ENCODE measurements at regions not wholly inside any gene's neighbourhood (a gene's known extent, or its start where the extent isn't known, plus 50 kb on each side); places are given as distances from the start of the nearest gene placed in this dataset.

DNA sequence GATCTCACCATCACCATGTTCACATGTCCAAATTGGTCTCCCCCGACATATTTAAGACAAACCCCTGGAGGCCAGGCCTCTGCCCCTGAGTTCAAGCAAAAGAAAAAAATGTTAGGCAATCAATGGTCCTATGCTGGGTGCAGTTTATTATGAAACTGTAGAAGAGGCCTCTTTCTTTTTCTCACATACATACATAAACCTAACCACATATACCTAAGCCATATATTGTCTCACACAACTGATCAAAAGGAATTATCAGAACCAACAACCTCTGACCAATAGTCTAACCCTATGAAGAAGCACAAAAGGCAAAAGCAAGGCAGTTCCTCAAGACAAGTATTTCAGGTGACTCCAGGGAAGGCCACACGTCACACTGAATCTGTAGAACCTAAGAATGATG lies 49.9 kb downstream of the ILRUN start:
- intact Hi-C loops (cut with micrococcal nuclease; ENCODE audit: unreplicated experiment), result no loop called here
- no peak overlapping the region for H3K27ac ChIP-seq (ENCODE audit: low read depth, low read length, poor library complexity, severe bottlenecking)
- CTCF ChIA-PET, result no interaction called here

DNA sequence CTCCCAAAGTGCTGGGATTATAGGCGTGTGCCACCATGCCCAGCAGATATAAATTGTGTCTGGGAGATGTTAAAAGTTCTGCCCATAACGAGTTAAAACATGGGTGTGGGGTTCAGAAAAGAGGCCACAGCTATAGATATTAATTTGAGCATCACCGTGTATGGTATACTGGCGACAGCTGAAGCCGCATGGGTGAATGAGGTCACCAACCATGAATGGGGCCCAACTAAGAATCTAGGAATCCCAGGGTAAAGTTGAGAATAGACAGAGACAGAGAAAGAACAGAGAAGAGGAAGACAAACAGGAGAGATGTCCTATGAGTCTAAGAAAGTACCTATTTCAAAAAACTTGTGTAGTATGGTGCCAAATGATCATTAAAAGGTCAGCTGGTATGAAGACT lies 50.9 kb downstream of the ILRUN start:
- Histone ChIP-seq H3K27me3 (replicated peaks; ENCODE audit: insufficient read depth, low read depth, low read length, poor library complexity) (no peaks in the 10 kb centered on the region), H3K4me3 (ENCODE audit: low read depth, low read length, poor library complexity, severe bottlenecking) (no peak overlapping the region), H3K4me1 (ENCODE audit: insufficient read depth, low read length, poor library complexity, severe bottlenecking) (no peaks in the 10 kb centered on the region), H3K27ac (ENCODE audit: low read depth, low read length, poor library complexity, severe bottlenecking) (no peak overlapping the region), H3K9me3 (ENCODE audit: low read depth, low read length, poor library complexity, severe bottlenecking) (no peaks in the 10 kb centered on the region), H3K36me3 (ENCODE audit: insufficient read depth, low read length, poor library complexity, severe bottlenecking) (no peaks in the 10 kb centered on the region)
- intact Hi-C loops (cut with micrococcal nuclease; ENCODE audit: unreplicated experiment), result no loop called here
- TF ChIP-seq, protein P1, sequence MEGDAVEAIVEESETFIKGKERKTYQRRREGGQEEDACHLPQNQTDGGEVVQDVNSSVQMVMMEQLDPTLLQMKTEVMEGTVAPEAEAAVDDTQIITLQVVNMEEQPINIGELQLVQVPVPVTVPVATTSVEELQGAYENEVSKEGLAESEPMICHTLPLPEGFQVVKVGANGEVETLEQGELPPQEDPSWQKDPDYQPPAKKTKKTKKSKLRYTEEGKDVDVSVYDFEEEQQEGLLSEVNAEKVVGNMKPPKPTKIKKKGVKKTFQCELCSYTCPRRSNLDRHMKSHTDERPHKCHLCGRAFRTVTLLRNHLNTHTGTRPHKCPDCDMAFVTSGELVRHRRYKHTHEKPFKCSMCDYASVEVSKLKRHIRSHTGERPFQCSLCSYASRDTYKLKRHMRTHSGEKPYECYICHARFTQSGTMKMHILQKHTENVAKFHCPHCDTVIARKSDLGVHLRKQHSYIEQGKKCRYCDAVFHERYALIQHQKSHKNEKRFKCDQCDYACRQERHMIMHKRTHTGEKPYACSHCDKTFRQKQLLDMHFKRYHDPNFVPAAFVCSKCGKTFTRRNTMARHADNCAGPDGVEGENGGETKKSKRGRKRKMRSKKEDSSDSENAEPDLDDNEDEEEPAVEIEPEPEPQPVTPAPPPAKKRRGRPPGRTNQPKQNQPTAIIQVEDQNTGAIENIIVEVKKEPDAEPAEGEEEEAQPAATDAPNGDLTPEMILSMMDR (conservative IDR thresholded peaks at IDR 0.05; ENCODE audit: low read depth, low read length), result no peak
- no peak for TF ChIP-seq EZH2 (IDR thresholded peaks at IDR 0.05; ENCODE audit: borderline replicate concordance, low read depth, low read length, poor library complexity, severe bottlenecking)
- DNase-seq (ENCODE audit: low spot score), result no peak
- ChIA-PET POLR2A (ENCODE audit: low non-redundant PET) (no interaction called here), CTCF (interaction anchor here (0.5 kb wide), 1 partner anchor 8 kb away, joined by 5 read pairs; no protein-coding TSS in a partner anchor)
- BruUV-seq (replicated peaks), result no TSS peak

More for the DNA sequence above, 49.9 kb downstream of the ILRUN start:
- no peaks in the 10 kb centered on the region for H3K27me3 ChIP-seq (replicated peaks; ENCODE audit: insufficient read depth, low read depth, low read length, poor library complexity)
- H3K4me3 ChIP-seq (ENCODE audit: low read depth, low read length, poor library complexity, severe bottlenecking), result no peak overlapping the region
- H3K9me3 ChIP-seq (ENCODE audit: low read depth, low read length, poor library complexity, severe bottlenecking), result no peaks in the 10 kb centered on the region
- POLR2A ChIA-PET (ENCODE audit: low non-redundant PET), result no interaction called here
- no peak for TF ChIP-seq EZH2 (IDR thresholded peaks at IDR 0.05; ENCODE audit: borderline replicate concordance, low read depth, low read length, poor library complexity, severe bottlenecking)
- TF ChIP-seq, protein P1 (conservative IDR thresholded peaks at IDR 0.05; ENCODE audit: low read depth, low read length), result no peak
- no peaks in the 10 kb centered on the region for H3K36me3 ChIP-seq (ENCODE audit: insufficient read depth, low read length, poor library complexity, severe bottlenecking)
- H3K4me1 ChIP-seq (ENCODE audit: insufficient read depth, low read length, poor library complexity, severe bottlenecking), result no peaks in the 10 kb centered on the region
- BruUV-seq (replicated peaks), result no TSS peak
- DNase-seq (ENCODE audit: low spot score), result no peak

- H3K36me3 ChIP-seq (ENCODE audit: insufficient read depth, low read length, poor library complexity, severe bottlenecking), result no peaks in the 10 kb centered on the region
- ChIA-PET CTCF (no interaction called here), POLR2A (ENCODE audit: low non-redundant PET) (no interaction called here)
- intact Hi-C loops (cut with micrococcal nuclease; ENCODE audit: unreplicated experiment), result no loop called here
- no TSS peak for BruUV-seq (replicated peaks)
- H3K4me3 ChIP-seq (ENCODE audit: low read depth, low read length, poor library complexity, severe bottlenecking), result no peak overlapping the region
- H3K27ac ChIP-seq (ENCODE audit: low read depth, low read length, poor library complexity, severe bottlenecking), result no peak overlapping the region
- no peaks in the 10 kb centered on the region for H3K27me3 ChIP-seq (replicated peaks; ENCODE audit: insufficient read depth, low read depth, low read length, poor library complexity)
- H3K9me3 ChIP-seq (ENCODE audit: low read depth, low read length, poor library complexity, severe bottlenecking), result no peaks in the 10 kb centered on the region
- TF ChIP-seq, protein P1 (conservative IDR thresholded peaks at IDR 0.05; ENCODE audit: low read depth, low read length), result no peak
- no peak for TF ChIP-seq EZH2 (IDR thresholded peaks at IDR 0.05; ENCODE audit: borderline replicate concordance, low read depth, low read length, poor library complexity, severe bottlenecking)
- H3K4me1 ChIP-seq (ENCODE audit: insufficient read depth, low read length, poor library complexity, severe bottlenecking), result no peaks in the 10 kb centered on the region
- no peak for DNase-seq (ENCODE audit: low spot score)
These were observed 51.9 kb downstream of the ILRUN start for GRCh38 chr6:34644716-34645115.
